ENCODE measurements at regions not wholly inside any gene's neighbourhood (a gene's known extent, or its start where the extent isn't known, plus 50 kb on each side); places are given as distances from the start of the nearest gene placed in this dataset.

GRCh38 chr2:207397917-207398655 lies 131.7 kb upstream of the CREB1 start:
- TF ChIP-seq CTCF (IDR thresholded peaks at IDR 0.05) (no peak), EZH2phosphoT487 (IDR thresholded peaks at IDR 0.05) (no peak)

All from neural progenitor cell (in vitro differentiated cells).